ENCODE measurements at regions not wholly inside any gene's neighbourhood (a gene's known extent, or its start where the extent isn't known, plus 50 kb on each side); places are given as distances from the start of the nearest gene placed in this dataset.

DNA sequence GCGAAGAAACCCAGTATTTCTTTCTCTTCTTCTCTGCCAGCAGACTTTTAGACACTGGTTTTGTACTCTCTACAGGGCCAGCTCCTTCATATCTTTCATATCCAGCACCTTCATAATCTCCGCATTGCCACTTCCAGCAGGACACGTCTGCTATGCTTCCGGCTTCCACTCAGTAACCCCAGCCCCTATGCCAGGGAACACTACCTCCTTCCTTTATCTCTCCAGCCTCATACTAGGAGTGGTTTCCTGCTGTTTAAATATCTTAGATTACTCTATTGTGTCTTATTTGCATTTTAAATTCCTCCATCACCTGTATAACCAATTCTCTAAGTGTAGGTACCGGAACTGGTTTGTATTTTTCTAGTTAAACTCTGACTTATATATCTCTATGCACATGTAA, 667.8 kb upstream of the ID4 start:
- ATAC-seq: no peak

DNA sequence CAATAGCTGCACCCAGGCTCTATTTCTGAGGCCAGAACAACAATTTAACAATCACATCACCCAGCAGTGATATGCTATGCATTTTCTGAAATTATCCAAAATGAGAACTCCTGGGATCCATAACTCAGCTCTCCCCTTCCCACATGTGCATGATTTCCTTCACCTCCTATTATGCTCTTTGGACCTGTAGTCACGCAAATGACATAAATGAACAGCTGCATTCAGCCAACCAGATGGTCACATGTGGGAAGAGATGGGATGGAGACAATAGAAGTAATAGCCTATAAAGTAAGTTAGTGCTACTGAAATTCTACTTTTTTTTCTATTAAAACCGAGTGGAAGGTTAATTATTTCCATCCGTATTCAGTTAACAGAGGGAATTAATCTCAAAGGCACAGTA, 662.1 kb upstream of the ID4 start:
- BruUV-seq (replicated peaks): no TSS peak
- ATAC-seq (no peak), DNase-seq (ENCODE audit: low read depth, low spot score) (no peak)
- ChIA-PET POLR2A (no interaction called here), RAD21 (ENCODE audit: low non-redundant PET in 1 of 2, low total read pairs in 2 of 2, uncharacterized antibody in 2 of 2, unreplicated experiment in 2 of 2) (no interaction called here), CTCF (no interaction called here)
- TF ChIP-seq, protein P1, sequence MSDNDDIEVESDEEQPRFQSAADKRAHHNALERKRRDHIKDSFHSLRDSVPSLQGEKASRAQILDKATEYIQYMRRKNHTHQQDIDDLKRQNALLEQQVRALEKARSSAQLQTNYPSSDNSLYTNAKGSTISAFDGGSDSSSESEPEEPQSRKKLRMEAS (IDR thresholded peaks at IDR 0.05): no peak
- TF ChIP-seq YY1 (IDR thresholded peaks at IDR 0.05; ENCODE audit: extremely low read depth, insufficient replicate concordance, low read depth, low read length) (no peak), FOSL1 (IDR thresholded peaks at IDR 0.05; ENCODE audit: low read depth) (no peak)
- H3K9me3 ChIP-seq (ENCODE audit: control insufficient read depth in 1 of 2, insufficient read depth in 1 of 2, low read depth in 1 of 2, low read length in 2 of 2): no peaks in the 10 kb centered on the region
- no peaks in the 10 kb centered on the region for H3K9me2 ChIP-seq (ENCODE audit: insufficient read depth)
- H3K4me3 ChIP-seq (replicated peaks in 1 of 2; ENCODE audit: low read depth in 1 of 2, low read length in 2 of 2): no peak overlapping the region
- intact Hi-C loops (cut with micrococcal nuclease): no loop called here
- H2AFZ ChIP-seq (ENCODE audit: low read depth, low read length, poor library complexity, severe bottlenecking): no peak overlapping the region
- H3K4me2 ChIP-seq (ENCODE audit: low read length): no peak overlapping the region
- H3K27ac ChIP-seq (ENCODE audit: low read depth, low read length): no peak overlapping the region
- H3K79me2 ChIP-seq (ENCODE audit: insufficient read depth, low read length): no peaks in the 10 kb centered on the region
- no peaks in the 10 kb centered on the region; the same call in 1 of the 2 replicates for H4K20me1 ChIP-seq (ENCODE audit: insufficient read depth)
- no peaks in the 10 kb centered on the region for H3K27me3 ChIP-seq (ENCODE audit: insufficient read depth, low read length)
- no peaks in the 10 kb centered on the region for H3K36me3 ChIP-seq (ENCODE audit: control insufficient read depth in 1 of 2, insufficient read depth in 2 of 2, low read length in 2 of 2)
- H3K9ac ChIP-seq (ENCODE audit: low read length): no peak overlapping the region
- no peaks in the 10 kb centered on the region for H3K4me1 ChIP-seq (ENCODE audit: control insufficient read depth in 1 of 2, insufficient read depth in 2 of 2, low read length in 2 of 2)

More for the DNA sequence above, 667.8 kb upstream of the ID4 start:
- CTCF ChIA-PET: no interaction called here
- Histone ChIP-seq H3K9me2 (ENCODE audit: insufficient read depth) (no peaks in the 10 kb centered on the region), H2AFZ (ENCODE audit: low read depth, low read length, poor library complexity, severe bottlenecking) (no peak overlapping the region), H3K36me3 (ENCODE audit: control insufficient read depth in 1 of 2, insufficient read depth in 2 of 2, low read length in 2 of 2) (no peaks in the 10 kb centered on the region), H3K4me1 (ENCODE audit: control insufficient read depth in 1 of 2, insufficient read depth in 2 of 2, low read length in 2 of 2) (no peaks in the 10 kb centered on the region), H3K9ac (ENCODE audit: low read length) (no peak overlapping the region), H3K4me2 (ENCODE audit: low read length) (no peak overlapping the region), H3K9me3 (ENCODE audit: control insufficient read depth in 1 of 2, insufficient read depth in 1 of 2, low read depth in 1 of 2, low read length in 2 of 2) (no peaks in the 10 kb centered on the region), H4K20me1 (ENCODE audit: insufficient read depth) (no peaks in the 10 kb centered on the region), H3K27ac (ENCODE audit: low read depth, low read length) (no peak overlapping the region), H3K27me3 (ENCODE audit: insufficient read depth, low read length) (no peaks in the 10 kb centered on the region), H3K4me3 (replicated peaks in 1 of 2; ENCODE audit: low read depth in 1 of 2, low read length in 2 of 2) (no peak overlapping the region), H3K79me2 (ENCODE audit: insufficient read depth, low read length) (no peaks in the 10 kb centered on the region)
- no peak for DNase-seq (ENCODE audit: low read depth, low spot score)
- RAD21 ChIA-PET (ENCODE audit: low non-redundant PET in 1 of 2, low total read pairs in 2 of 2, uncharacterized antibody in 2 of 2, unreplicated experiment in 2 of 2): no interaction called here
- intact Hi-C loops (cut with micrococcal nuclease): no loop called here
- no TSS peak for BruUV-seq (replicated peaks)
- POLR2A ChIA-PET: no interaction called here
- TF ChIP-seq SIN3A (IDR thresholded peaks at IDR 0.05; ENCODE audit: low read depth): no peak
- TF ChIP-seq, protein P2, sequence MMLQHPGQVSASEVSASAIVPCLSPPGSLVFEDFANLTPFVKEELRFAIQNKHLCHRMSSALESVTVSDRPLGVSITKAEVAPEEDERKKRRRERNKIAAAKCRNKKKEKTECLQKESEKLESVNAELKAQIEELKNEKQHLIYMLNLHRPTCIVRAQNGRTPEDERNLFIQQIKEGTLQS (IDR thresholded peaks at IDR 0.05): no peak
- TF ChIP-seq RAD21 (IDR thresholded peaks at IDR 0.05; ENCODE audit: low read depth): no peak
- TF ChIP-seq, protein P3, sequence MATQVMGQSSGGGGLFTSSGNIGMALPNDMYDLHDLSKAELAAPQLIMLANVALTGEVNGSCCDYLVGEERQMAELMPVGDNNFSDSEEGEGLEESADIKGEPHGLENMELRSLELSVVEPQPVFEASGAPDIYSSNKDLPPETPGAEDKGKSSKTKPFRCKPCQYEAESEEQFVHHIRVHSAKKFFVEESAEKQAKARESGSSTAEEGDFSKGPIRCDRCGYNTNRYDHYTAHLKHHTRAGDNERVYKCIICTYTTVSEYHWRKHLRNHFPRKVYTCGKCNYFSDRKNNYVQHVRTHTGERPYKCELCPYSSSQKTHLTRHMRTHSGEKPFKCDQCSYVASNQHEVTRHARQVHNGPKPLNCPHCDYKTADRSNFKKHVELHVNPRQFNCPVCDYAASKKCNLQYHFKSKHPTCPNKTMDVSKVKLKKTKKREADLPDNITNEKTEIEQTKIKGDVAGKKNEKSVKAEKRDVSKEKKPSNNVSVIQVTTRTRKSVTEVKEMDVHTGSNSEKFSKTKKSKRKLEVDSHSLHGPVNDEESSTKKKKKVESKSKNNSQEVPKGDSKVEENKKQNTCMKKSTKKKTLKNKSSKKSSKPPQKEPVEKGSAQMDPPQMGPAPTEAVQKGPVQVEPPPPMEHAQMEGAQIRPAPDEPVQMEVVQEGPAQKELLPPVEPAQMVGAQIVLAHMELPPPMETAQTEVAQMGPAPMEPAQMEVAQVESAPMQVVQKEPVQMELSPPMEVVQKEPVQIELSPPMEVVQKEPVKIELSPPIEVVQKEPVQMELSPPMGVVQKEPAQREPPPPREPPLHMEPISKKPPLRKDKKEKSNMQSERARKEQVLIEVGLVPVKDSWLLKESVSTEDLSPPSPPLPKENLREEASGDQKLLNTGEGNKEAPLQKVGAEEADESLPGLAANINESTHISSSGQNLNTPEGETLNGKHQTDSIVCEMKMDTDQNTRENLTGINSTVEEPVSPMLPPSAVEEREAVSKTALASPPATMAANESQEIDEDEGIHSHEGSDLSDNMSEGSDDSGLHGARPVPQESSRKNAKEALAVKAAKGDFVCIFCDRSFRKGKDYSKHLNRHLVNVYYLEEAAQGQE (IDR thresholded peaks at IDR 0.05; ENCODE audit: low read depth): no peak
- TF ChIP-seq CBX3 (IDR thresholded peaks at IDR 0.05; ENCODE audit: low read depth): no peak
